Peyer's patch (tissue), 4 donors: ENCODE measurements at regions not wholly inside any gene's neighbourhood (a gene's known extent, or its start where the extent isn't known, plus 50 kb on each side); places are given as distances from the start of the nearest gene placed in this dataset.

Experiments used
- POLR2A ChIP-seq, 2 donors: fragments of 450-650 bp; IDR thresholded peaks; one replicate each; pipeline ENCODE4 v1.5.1; 2017; ENCODE audit warnings: antibody characterized with exemption in 2 of 2, mild to moderate bottlenecking in 2 of 2, moderate library complexity in 2 of 2
- TF ChIP-seq, protein P1 (sequence below), 6 experiments: fragments of 450-650 bp in 4 of 6; fragments of 200-600 bp in 2 of 6; sonication (generic) in 1 of 6; IDR thresholded peaks; one replicate each; pipeline ENCODE4 v1.5.1; 2017 to 2019; ENCODE audit warnings: antibody characterized with exemption in 6 of 6, mild to moderate bottlenecking in 3 of 6, moderate library complexity in 1 of 6

- TF ChIP-seq, protein P1, sequence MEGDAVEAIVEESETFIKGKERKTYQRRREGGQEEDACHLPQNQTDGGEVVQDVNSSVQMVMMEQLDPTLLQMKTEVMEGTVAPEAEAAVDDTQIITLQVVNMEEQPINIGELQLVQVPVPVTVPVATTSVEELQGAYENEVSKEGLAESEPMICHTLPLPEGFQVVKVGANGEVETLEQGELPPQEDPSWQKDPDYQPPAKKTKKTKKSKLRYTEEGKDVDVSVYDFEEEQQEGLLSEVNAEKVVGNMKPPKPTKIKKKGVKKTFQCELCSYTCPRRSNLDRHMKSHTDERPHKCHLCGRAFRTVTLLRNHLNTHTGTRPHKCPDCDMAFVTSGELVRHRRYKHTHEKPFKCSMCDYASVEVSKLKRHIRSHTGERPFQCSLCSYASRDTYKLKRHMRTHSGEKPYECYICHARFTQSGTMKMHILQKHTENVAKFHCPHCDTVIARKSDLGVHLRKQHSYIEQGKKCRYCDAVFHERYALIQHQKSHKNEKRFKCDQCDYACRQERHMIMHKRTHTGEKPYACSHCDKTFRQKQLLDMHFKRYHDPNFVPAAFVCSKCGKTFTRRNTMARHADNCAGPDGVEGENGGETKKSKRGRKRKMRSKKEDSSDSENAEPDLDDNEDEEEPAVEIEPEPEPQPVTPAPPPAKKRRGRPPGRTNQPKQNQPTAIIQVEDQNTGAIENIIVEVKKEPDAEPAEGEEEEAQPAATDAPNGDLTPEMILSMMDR (IDR thresholded peaks at IDR 0.05): no peak
- no peak for TF ChIP-seq POLR2A (IDR thresholded peaks at IDR 0.05)
Observed at GRCh38 chr3:152177757-152178156, 91.0 kb upstream of the MBNL1 start.
